NT2/D1 (cell line): ENCODE measurements at regions not wholly inside any gene's neighbourhood (a gene's known extent, or its start where the extent isn't known, plus 50 kb on each side); places are given as distances from the start of the nearest gene placed in this dataset.
"Not testable (repeated sequence)": the region's sequence is repeated elsewhere in the genome, so short reads cannot be mapped to it uniquely, and the experiment has no call there.

Experiments
- DNase-seq: peaks from one replicate; pipeline ENCODE4 v3.0.0-alpha.2; 2011; ENCODE audit warnings: low read depth, low spot score
- H3K27me3 ChIP-seq: 2 replicates; pipeline ENCODE4 v1.6.0; 2011; ENCODE audit warnings: mild to moderate bottlenecking; ENCODE audit not compliant: insufficient read length, insufficient read depth
- H3K36me3 ChIP-seq: 2 replicates; pipeline ENCODE4 v1.6.1; 2011; ENCODE audit warnings: mild to moderate bottlenecking, low read length, mixed read lengths; ENCODE audit not compliant: insufficient read depth, insufficient read length
- H3K4me1 ChIP-seq: 2 replicates; pipeline ENCODE4 v1.5.1; 2011; ENCODE audit not compliant: insufficient read depth, insufficient read length
- H3K4me3 ChIP-seq: 2 replicates; pipeline ENCODE4 v1.5.1; 2011; ENCODE audit warnings: low read depth; ENCODE audit not compliant: insufficient read length
- H3K9ac ChIP-seq: 2 replicates; pipeline ENCODE4 v1.6.0; 2011; ENCODE audit warnings: low read depth; ENCODE audit not compliant: insufficient read length
- H3K9me3 ChIP-seq: 2 replicates; pipeline ENCODE4 v1.5.1; 2011; ENCODE audit warnings: mild to moderate bottlenecking, low read length; ENCODE audit not compliant: insufficient read depth
- SUZ12 ChIP-seq: IDR thresholded peaks from 2 replicates; pipeline ENCODE4 v1.6.1; 2011; ENCODE audit not compliant: insufficient read length, insufficient read depth; ENCODE audit errors: extremely low read depth
- YY1 ChIP-seq: IDR thresholded peaks from 2 replicates; pipeline ENCODE4 v1.6.1; 2011; ENCODE audit not compliant: insufficient read length, insufficient read depth
- ZNF274 ChIP-seq: IDR thresholded peaks from 2 replicates; pipeline ENCODE4 v1.6.1; 2011; ENCODE audit warnings: mild to moderate bottlenecking, low read depth, low read length

GRCh38 chr11:122559734-122560382 is 95.7 kb upstream of the UBASH3B start:
- Histone ChIP-seq H3K9ac (no peak overlapping the region), H3K9me3 (peaks cover 5% of the 10 kb centered on the region; the same call in 1 of the 2 replicates), H3K36me3 (no peaks in the 10 kb centered on the region), H3K4me1 (no peaks in the 10 kb centered on the region), H3K27me3 (no peaks in the 10 kb centered on the region), H3K4me3 (peak overlapping the region; percentile 24)
- DNase-seq, result peak; percentile 23
- TF ChIP-seq ZNF274 (no peak), SUZ12 (no peak), YY1 (no peak)

- not testable (repeated sequence) for DNase-seq, H3K36me3 ChIP-seq, H3K9ac ChIP-seq, H3K9me3 ChIP-seq, H3K27me3 ChIP-seq, H3K4me1 ChIP-seq
- peak overlapping the region; percentile 24 for H3K4me3 ChIP-seq
Measured at GRCh38 chr11:122559218-122559617, 96.3 kb upstream of the UBASH3B start.

- not testable (repeated sequence) for DNase-seq, H3K9ac ChIP-seq, H3K36me3 ChIP-seq, H3K27me3 ChIP-seq, H3K4me3 ChIP-seq, H3K9me3 ChIP-seq, H3K4me1 ChIP-seq
Measured at GRCh38 chr11:122557163-122557562, 98.4 kb upstream of the UBASH3B start.

- H3K4me1 ChIP-seq, result no peaks in the 10 kb centered on the region
- H3K27me3 ChIP-seq, result no peaks in the 10 kb centered on the region
- H3K9me3 ChIP-seq, result peaks cover 5% of the 10 kb centered on the region; the same call in 1 of the 2 replicates
- H3K4me3 ChIP-seq, result no peak overlapping the region
- no peak overlapping the region for H3K9ac ChIP-seq
- TF ChIP-seq SUZ12, result no peak
- TF ChIP-seq ZNF274, result no peak
- TF ChIP-seq YY1, result no peak
- no peak for DNase-seq
- no peaks in the 10 kb centered on the region for H3K36me3 ChIP-seq
Measured at GRCh38 chr11:122556605-122557004, 98.9 kb upstream of the UBASH3B start.

- H3K4me3 ChIP-seq, result no peak overlapping the region
- DNase-seq, result no peak
- peaks cover 38% of the 10 kb centered on the region for H3K9me3 ChIP-seq
- H3K4me1 ChIP-seq, result no peaks in the 10 kb centered on the region
- no peak overlapping the region for H3K9ac ChIP-seq
- H3K36me3 ChIP-seq, result no peaks in the 10 kb centered on the region
- TF ChIP-seq YY1, result no peak
- TF ChIP-seq ZNF274, result no peak
- TF ChIP-seq SUZ12, result no peak
- H3K27me3 ChIP-seq, result no peaks in the 10 kb centered on the region
Measured at GRCh38 chr11:122538060-122538459, 117.5 kb upstream of the UBASH3B start.

- Histone ChIP-seq H3K4me3 (no peak overlapping the region), H3K27me3 (no peaks in the 10 kb centered on the region)
- DNase-seq, result no peak
Measured at GRCh38 chr11:122524898-122525297, 130.6 kb upstream of the UBASH3B start.

GRCh38 chr11:122523846-122524805 is 131.4 kb upstream of the UBASH3B start:
- peak; percentile 32 for DNase-seq
- no peaks in the 10 kb centered on the region for H3K9me3 ChIP-seq

More at GRCh38 chr11:122524898-122525297, 130.6 kb upstream of the UBASH3B start:
- H3K9me3 ChIP-seq, result no peaks in the 10 kb centered on the region
- no peak overlapping the region for H3K9ac ChIP-seq
- no peaks in the 10 kb centered on the region for H3K4me1 ChIP-seq
- TF ChIP-seq ZNF274, result no peak
- no peak for TF ChIP-seq YY1
- no peak for TF ChIP-seq SUZ12
- no peaks in the 10 kb centered on the region for H3K36me3 ChIP-seq

More at GRCh38 chr11:122523846-122524805, 131.4 kb upstream of the UBASH3B start:
- Histone ChIP-seq H3K27me3 (no peaks in the 10 kb centered on the region), H3K4me1 (no peaks in the 10 kb centered on the region), H3K4me3 (no peak overlapping the region), H3K36me3 (no peaks in the 10 kb centered on the region), H3K9ac (no peak overlapping the region)
- no peak for TF ChIP-seq ZNF274
- no peak for TF ChIP-seq SUZ12
- TF ChIP-seq YY1, result no peak
